ENCODE measurements at regions not wholly inside any gene's neighbourhood (a gene's known extent, or its start where the extent isn't known, plus 50 kb on each side); places are given as distances from the start of the nearest gene placed in this dataset.

DNA sequence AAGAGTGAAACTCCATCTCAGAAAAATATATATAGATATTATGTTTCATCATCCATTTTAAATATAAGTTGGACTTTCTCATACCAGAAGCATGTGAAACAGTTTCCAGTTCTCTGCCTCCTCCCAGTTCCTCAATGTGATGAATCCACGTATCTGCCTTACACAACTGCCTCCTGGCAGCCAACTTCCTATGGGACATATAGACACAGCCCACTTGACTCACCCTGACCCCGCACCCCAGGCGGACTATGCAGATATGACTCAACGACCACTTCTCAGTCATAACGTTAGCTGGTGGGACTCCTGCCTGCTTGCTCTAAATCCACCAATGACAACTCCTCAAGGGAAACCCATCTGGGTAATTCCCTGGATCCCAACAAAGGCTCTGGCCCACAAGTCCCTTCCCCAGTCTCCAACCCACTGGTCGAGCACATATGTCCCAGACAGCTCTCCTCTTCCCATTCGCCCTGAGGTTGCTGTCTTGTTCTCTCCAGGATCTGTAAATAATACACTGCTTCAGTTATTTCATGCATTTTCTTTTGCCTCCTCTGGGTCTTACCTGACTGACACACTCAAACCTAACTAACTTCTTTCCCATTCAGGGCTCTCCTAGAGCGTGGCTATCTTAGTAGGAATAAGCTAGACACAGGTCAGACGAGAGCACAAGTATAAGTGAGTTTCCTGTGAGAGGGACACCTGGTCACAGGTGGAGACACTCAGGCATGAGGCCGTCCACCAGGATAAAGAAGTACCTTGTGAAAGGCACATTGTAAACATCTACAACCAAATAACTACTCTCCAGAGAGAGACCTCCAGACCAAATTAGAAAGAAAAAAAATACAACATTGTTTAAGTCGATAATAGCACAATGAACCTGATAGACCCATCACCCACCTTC, 548.5 kb downstream of the CD83 start:
- no peaks in the 10 kb centered on the region for H3K36me3 ChIP-seq (replicated peaks)
- peak overlapping the region; percentile 89 for H3K27ac ChIP-seq
- no peak overlapping the region for H3K4me3 ChIP-seq (ENCODE audit: low read depth, low read length)
- no peaks in the 10 kb centered on the region for H3K27me3 ChIP-seq (replicated peaks)
- DNase-seq = peak; percentile 99
- TF ChIP-seq, protein P1, sequence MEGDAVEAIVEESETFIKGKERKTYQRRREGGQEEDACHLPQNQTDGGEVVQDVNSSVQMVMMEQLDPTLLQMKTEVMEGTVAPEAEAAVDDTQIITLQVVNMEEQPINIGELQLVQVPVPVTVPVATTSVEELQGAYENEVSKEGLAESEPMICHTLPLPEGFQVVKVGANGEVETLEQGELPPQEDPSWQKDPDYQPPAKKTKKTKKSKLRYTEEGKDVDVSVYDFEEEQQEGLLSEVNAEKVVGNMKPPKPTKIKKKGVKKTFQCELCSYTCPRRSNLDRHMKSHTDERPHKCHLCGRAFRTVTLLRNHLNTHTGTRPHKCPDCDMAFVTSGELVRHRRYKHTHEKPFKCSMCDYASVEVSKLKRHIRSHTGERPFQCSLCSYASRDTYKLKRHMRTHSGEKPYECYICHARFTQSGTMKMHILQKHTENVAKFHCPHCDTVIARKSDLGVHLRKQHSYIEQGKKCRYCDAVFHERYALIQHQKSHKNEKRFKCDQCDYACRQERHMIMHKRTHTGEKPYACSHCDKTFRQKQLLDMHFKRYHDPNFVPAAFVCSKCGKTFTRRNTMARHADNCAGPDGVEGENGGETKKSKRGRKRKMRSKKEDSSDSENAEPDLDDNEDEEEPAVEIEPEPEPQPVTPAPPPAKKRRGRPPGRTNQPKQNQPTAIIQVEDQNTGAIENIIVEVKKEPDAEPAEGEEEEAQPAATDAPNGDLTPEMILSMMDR (IDR thresholded peaks at IDR 0.05; ENCODE audit: low read depth, low read length, missing control alignments) = no peak
- in situ Hi-C loops (cut with HindIII; ENCODE audit: low pct_ligation_motif_present, low sequenced_read_pairs) = no loop called here

DNA sequence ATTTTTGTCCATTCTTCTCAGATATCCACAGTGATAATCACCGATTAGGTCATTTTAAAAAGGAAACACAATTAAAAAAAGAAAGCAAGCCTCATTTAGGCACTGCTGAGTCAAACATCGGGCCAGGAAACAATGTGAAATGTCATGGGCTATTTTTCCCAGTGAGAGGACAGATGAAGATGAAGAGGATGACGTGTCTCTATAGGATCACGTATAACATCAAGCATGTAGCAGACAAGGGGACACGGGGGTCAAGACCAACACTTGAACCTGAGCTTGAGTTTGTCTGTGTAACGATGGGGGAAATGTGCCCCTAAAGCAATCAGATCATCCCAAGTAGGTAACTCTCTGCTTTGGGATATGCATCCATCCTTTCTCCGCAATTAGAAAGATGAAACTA, 553.2 kb downstream of the CD83 start:
- in situ Hi-C loops (cut with HindIII; ENCODE audit: low pct_ligation_motif_present, low sequenced_read_pairs) = no loop called here
- H3K27ac ChIP-seq = no peak overlapping the region

DNA sequence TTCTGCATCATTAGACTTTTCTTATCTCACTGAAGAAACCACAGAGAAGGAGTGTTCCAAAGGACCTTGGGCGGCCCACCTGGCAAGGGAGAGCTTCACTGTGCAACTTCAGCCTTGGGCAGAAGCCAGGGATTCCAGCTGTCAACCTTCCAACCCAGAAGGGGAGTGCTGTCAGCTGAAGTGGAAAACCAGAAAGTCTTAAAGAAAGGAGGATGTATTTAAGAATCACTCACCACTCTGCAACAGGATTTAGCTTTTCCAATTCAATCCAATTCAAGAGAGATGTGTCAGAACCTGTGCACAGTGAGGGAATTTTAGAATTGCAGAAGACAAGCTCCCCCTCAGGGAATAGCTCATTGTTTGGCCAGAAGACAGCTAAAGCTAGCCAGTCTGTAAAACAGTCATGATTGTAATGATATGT, 553.7 kb downstream of the CD83 start:
- TF ChIP-seq, protein P1 (IDR thresholded peaks at IDR 0.05; ENCODE audit: low read depth, low read length, missing control alignments) = no peak
- Histone ChIP-seq H3K27ac (no peak overlapping the region), H3K27me3 (replicated peaks) (no peaks in the 10 kb centered on the region), H3K4me3 (ENCODE audit: low read depth, low read length) (no peak overlapping the region), H3K36me3 (replicated peaks) (no peaks in the 10 kb centered on the region)
- DNase-seq = no peak
- in situ Hi-C loops (cut with HindIII; ENCODE audit: low pct_ligation_motif_present, low sequenced_read_pairs) = no loop called here

More for the DNA sequence above, 553.2 kb downstream of the CD83 start:
- Histone ChIP-seq H3K4me3 (ENCODE audit: low read depth, low read length) (no peak overlapping the region), H3K36me3 (replicated peaks) (no peaks in the 10 kb centered on the region), H3K27me3 (replicated peaks) (no peaks in the 10 kb centered on the region)
- TF ChIP-seq, protein P1 (IDR thresholded peaks at IDR 0.05; ENCODE audit: low read depth, low read length, missing control alignments) = no peak
- no peak for DNase-seq

DNA sequence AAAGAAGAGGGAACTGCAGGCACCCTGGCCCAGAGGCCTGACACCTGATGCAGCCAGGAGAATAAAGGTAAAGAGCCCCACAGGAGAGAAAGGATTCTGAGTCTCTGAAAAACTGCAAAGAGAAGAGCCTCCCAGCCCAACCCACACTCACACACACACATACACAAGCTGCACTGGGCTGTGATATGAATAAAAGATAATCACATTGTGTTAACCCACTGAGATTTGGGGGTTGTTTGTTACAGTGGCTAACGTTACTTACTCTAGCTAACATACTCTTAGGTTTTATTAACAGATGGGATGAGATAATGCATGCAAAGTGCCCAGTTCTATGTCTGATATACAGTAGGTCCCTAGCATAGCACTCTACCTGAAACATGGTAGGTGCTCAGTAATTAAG, 554.4 kb downstream of the CD83 start:
- no peak for DNase-seq
- in situ Hi-C loops (cut with HindIII; ENCODE audit: low pct_ligation_motif_present, low sequenced_read_pairs) = no loop called here
- Histone ChIP-seq H3K4me3 (ENCODE audit: low read depth, low read length) (no peak overlapping the region), H3K27ac (no peak overlapping the region), H3K27me3 (replicated peaks) (no peaks in the 10 kb centered on the region), H3K36me3 (replicated peaks) (no peaks in the 10 kb centered on the region)
- TF ChIP-seq, protein P1 (IDR thresholded peaks at IDR 0.05; ENCODE audit: low read depth, low read length, missing control alignments) = no peak

DNA sequence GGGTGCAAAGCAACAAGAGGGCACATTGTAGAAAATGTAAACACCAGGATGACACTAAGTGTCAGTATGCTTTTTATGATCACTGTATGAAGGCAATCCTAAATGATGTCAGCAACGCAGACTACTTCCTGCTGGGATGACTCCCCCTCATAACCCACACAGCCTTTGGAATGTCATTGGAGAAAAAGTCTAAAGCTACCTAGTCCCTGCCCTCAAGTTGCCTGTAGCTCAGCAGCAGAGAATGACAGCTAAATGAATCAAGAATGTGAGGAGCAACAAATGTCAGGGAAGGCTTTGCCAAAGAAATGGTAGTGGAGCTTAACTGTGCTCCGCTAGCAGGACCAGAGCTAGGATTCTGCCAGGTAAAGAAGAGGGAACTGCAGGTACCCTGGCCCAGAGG, 555.6 kb downstream of the CD83 start:
- H3K27me3 ChIP-seq (replicated peaks) = no peaks in the 10 kb centered on the region
- H3K36me3 ChIP-seq (replicated peaks) = no peaks in the 10 kb centered on the region
- peak; percentile 55 for DNase-seq
- in situ Hi-C loops (cut with HindIII; ENCODE audit: low pct_ligation_motif_present, low sequenced_read_pairs) = no loop called here
- no peak overlapping the region for H3K4me3 ChIP-seq (ENCODE audit: low read depth, low read length)
- TF ChIP-seq, protein P1 (IDR thresholded peaks at IDR 0.05; ENCODE audit: low read depth, low read length, missing control alignments) = no peak
- H3K27ac ChIP-seq = no peak overlapping the region
